CD14-positive monocyte (primary cell): ENCODE measurements at regions not wholly inside any gene's neighbourhood (a gene's known extent, or its start where the extent isn't known, plus 50 kb on each side); places are given as distances from the start of the nearest gene placed in this dataset.

Experiments used
- DNase-seq, 3 donors: peaks; one replicate each; pipeline ENCODE4 v3.0.0-alpha.2; 2011 to 2022
- H2AFZ ChIP-seq: 2 replicates; pipeline ENCODE4 v1.6.0; 2012; ENCODE audit warnings: mild to moderate bottlenecking, low read depth, low read length, inconsistent platforms; ENCODE audit not compliant: insufficient read depth, poor library complexity, severe bottlenecking
- H3K27ac ChIP-seq, 2 donors: 1 replicate in 1 of 2; 2 replicates in 1 of 2; pipeline ENCODE4 v1.5.1; 2012 to 2013; ENCODE audit warnings: low read length in 2 of 2, control low read depth in 1 of 2, inconsistent platforms in 1 of 2, low read depth in 1 of 2, mild to moderate bottlenecking in 1 of 2
- H3K27me3 ChIP-seq, 2 donors: one replicate each; pipeline versions ENCODE4 v1.6.0 to v1.6.1; 2011 to 2013; ENCODE audit warnings: low read length in 2 of 2; ENCODE audit not compliant: control insufficient read depth in 2 of 2, insufficient read depth in 2 of 2
- H3K36me3 ChIP-seq, 2 donors: replicated peaks in 1 of 2; 1 replicate in 1 of 2; 2 replicates in 1 of 2; pipeline versions ENCODE4 v1.5.1 to v1.6.1; 2012 to 2013; ENCODE audit warnings: low read length in 2 of 2, control low read depth in 1 of 2, inconsistent platforms in 1 of 2, mild to moderate bottlenecking in 1 of 2; ENCODE audit not compliant: insufficient read depth in 2 of 2, control insufficient read depth in 1 of 2
- H3K4me1 ChIP-seq, 2 donors: 1 replicate in 1 of 2; 2 replicates in 1 of 2; pipeline versions ENCODE4 v1.5.1 to v1.6.1; 2012 to 2013; ENCODE audit warnings: low read length in 2 of 2, control low read depth in 1 of 2, inconsistent platforms in 1 of 2, mild to moderate bottlenecking in 1 of 2, moderate library complexity in 1 of 2; ENCODE audit not compliant: insufficient read depth in 2 of 2, control insufficient read depth in 1 of 2
- H3K4me2 ChIP-seq: replicated peaks from 2 replicates; pipeline ENCODE3; 2012; ENCODE audit warnings: low read length, moderate library complexity, mild to moderate bottlenecking; ENCODE audit not compliant: poor library complexity, severe bottlenecking; ENCODE audit errors: extremely low read depth
- H3K4me3 ChIP-seq, 3 experiments: fragments of 200-600 bp in 1 of 3; sonication (generic) in 1 of 3; replicated peaks in 1 of 3; 1 replicate in 2 of 3; 2 replicates in 1 of 3; pipeline ENCODE4 v1.5.1; 2011 to 2013; ENCODE audit warnings: low read length in 3 of 3, mild to moderate bottlenecking in 3 of 3, control low read depth in 2 of 3, low read depth in 2 of 3, inconsistent platforms in 1 of 3, moderate library complexity in 1 of 3
- H3K79me2 ChIP-seq: 2 replicates; pipeline ENCODE4 v1.6.0; 2012; ENCODE audit warnings: mild to moderate bottlenecking, control low read depth, inconsistent platforms, low read length, moderate library complexity; ENCODE audit not compliant: insufficient read depth
- H3K9ac ChIP-seq: 2 replicates; pipeline ENCODE4 v1.6.0; 2017; ENCODE audit warnings: low read length, mild to moderate bottlenecking; ENCODE audit not compliant: insufficient read depth, poor library complexity, severe bottlenecking
- H3K9me3 ChIP-seq, 2 donors: replicated peaks in 1 of 2; 1 replicate in 1 of 2; 2 replicates in 1 of 2; pipeline versions ENCODE4 v1.5.1 to v1.6.1; 2012 to 2013; ENCODE audit warnings: low read length in 2 of 2, control low read depth in 1 of 2; ENCODE audit not compliant: control insufficient read depth in 1 of 2, insufficient read depth in 1 of 2
- H4K20me1 ChIP-seq: 2 replicates; pipeline ENCODE4 v1.6.0; 2012; ENCODE audit warnings: mild to moderate bottlenecking, low read length, control low read depth, moderate library complexity; ENCODE audit not compliant: insufficient read depth
- H3K27ac Mint-ChIP-seq, 7 donors: one replicate each; pipeline ENCODE4 v1.8.0; 2020; ENCODE audit warnings: mild to moderate bottlenecking in 7 of 7, mixed read lengths in 7 of 7, moderate library complexity in 6 of 7, inconsistent platforms in 2 of 7
- H3K27me3 Mint-ChIP-seq, 3 donors: one replicate each; pipeline ENCODE4 v1.8.0; 2021 to 2022; ENCODE audit warnings: low read depth in 3 of 3, mild to moderate bottlenecking in 3 of 3, mixed read lengths in 3 of 3, moderate library complexity in 3 of 3, inconsistent platforms in 1 of 3
- H3K36me3 Mint-ChIP-seq, 2 donors: one replicate each; pipeline ENCODE4 v1.8.0; 2020; ENCODE audit warnings: mixed read lengths in 2 of 2, inconsistent platforms in 1 of 2, mild to moderate bottlenecking in 1 of 2
- H3K4me1 Mint-ChIP-seq: one replicate; pipeline ENCODE4 v1.8.0; 2020; ENCODE audit warnings: mild to moderate bottlenecking, mixed read lengths
- H3K4me3 Mint-ChIP-seq, 2 donors: one replicate each; pipeline ENCODE4 v1.8.0; 2020; ENCODE audit warnings: mild to moderate bottlenecking in 2 of 2, mixed read lengths in 2 of 2, moderate library complexity in 1 of 2
- H3K9me3 Mint-ChIP-seq, 7 donors: one replicate each; pipeline ENCODE4 v1.8.0; 2020 to 2022; ENCODE audit warnings: mixed read lengths in 7 of 7, mild to moderate bottlenecking in 6 of 7, moderate library complexity in 6 of 7, inconsistent platforms in 2 of 7
- CTCF ChIP-seq: fragments of 200-600 bp; IDR thresholded peaks from one replicate; pipeline ENCODE4 v1.8.0; 2022; ENCODE audit warnings: antibody characterized with exemption, mild to moderate bottlenecking
- WGBS: methylation state at CpG from one replicate; pipeline ENCODE4 v1.1.5; 2013; ENCODE audit warnings: missing lambda C conversion rate; ENCODE audit not compliant: insufficient coverage; 5-methylcytosine and 5-hydroxymethylcytosine counted together
- intact Hi-C, 2 donors: fragments of 100-400 bp; cut with micrococcal nuclease; formaldehyde crosslinking; loops; one replicate each; pipeline versions ENCODE4 v1.15.0 to v1.15.1; 2023

GRCh38 chr1:38118976-38119375, 72.4 kb upstream of the POU3F1 start:
- Histone ChIP-seq H2AFZ (no peak overlapping the region), H4K20me1 (no peaks in the 10 kb centered on the region), H3K79me2 (no peaks in the 10 kb centered on the region), H3K36me3 (no peaks in the 10 kb centered on the region), H3K27ac (no peak overlapping the region), H3K4me2 (no peak overlapping the region), H3K9ac (no peak overlapping the region), H3K4me1 (no peaks in the 10 kb centered on the region), H3K4me3 (no peak overlapping the region), H3K27me3 (no peaks in the 10 kb centered on the region), H3K9me3 (no peaks in the 10 kb centered on the region)
- Mint-ChIP-seq H3K4me3 (no peak overlapping the region), H3K9me3 (no peaks in the 10 kb centered on the region), H3K4me1 (peaks cover 15% of the 10 kb centered on the region), H3K27me3 (peaks cover 1 to 4% (median 4%) of the 10 kb centered on the region in 3 donors), H3K27ac (peak overlapping the region in 1 of 7 donors; percentile 31), H3K36me3 (no peaks in the 10 kb centered on the region)
- intact Hi-C loops, result no loop called here
- no peak for TF ChIP-seq CTCF
- WGBS, result 83% methylated on average over 7 of the region's 9 CpGs
- DNase-seq, result no peak

- Histone ChIP-seq H3K27ac (no peak overlapping the region), H3K9me3 (no peaks in the 10 kb centered on the region), H3K4me1 (no peaks in the 10 kb centered on the region), H3K4me3 (no peak overlapping the region), H3K79me2 (no peaks in the 10 kb centered on the region), H3K36me3 (no peaks in the 10 kb centered on the region), H3K27me3 (no peaks in the 10 kb centered on the region), H2AFZ (no peak overlapping the region), H4K20me1 (no peaks in the 10 kb centered on the region), H3K9ac (no peak overlapping the region), H3K4me2 (no peak overlapping the region)
- H3K36me3 Mint-ChIP-seq, result no peaks in the 10 kb centered on the region
- peaks cover 1 to 5% (median 4%) of the 10 kb centered on the region in 3 donors for H3K27me3 Mint-ChIP-seq
- intact Hi-C loops, result no loop called here
- no peak for TF ChIP-seq CTCF
- H3K4me1 Mint-ChIP-seq, result peaks cover 15% of the 10 kb centered on the region
- no peaks in the 10 kb centered on the region for H3K9me3 Mint-ChIP-seq
- 99% methylated on average over 10 of the region's 11 CpGs for WGBS
- no peak for DNase-seq
- no peak overlapping the region for H3K27ac Mint-ChIP-seq
- no peak overlapping the region for H3K4me3 Mint-ChIP-seq
These were observed 70.9 kb upstream of the POU3F1 start for GRCh38 chr1:38117444-38117887.
